Effector memory CD4-positive, alpha-beta T cell (primary cell): ENCODE measurements at regions not wholly inside any gene's neighbourhood (a gene's known extent, or its start where the extent isn't known, plus 50 kb on each side); places are given as distances from the start of the nearest gene placed in this dataset.
"Not testable (repeated sequence)": the region's sequence is repeated elsewhere in the genome, so short reads cannot be mapped to it uniquely, and the experiment has no call there.

Experiments
- DNase-seq, 3 donors: peaks; one replicate each; pipeline ENCODE4 v3.0.0-alpha.2; 2020
- H3K27ac ChIP-seq: 2 replicates; pipeline ENCODE4 v1.7.0; 2013; ENCODE audit warnings: mild to moderate bottlenecking, low read length, moderate library complexity; ENCODE audit not compliant: insufficient read depth, poor library complexity, severe bottlenecking
- H3K27me3 ChIP-seq: replicated peaks from 2 replicates; pipeline ENCODE4 v1.7.0; 2013; ENCODE audit warnings: mild to moderate bottlenecking, low read length; ENCODE audit not compliant: insufficient read depth, control insufficient read depth, poor library complexity, severe bottlenecking
- H3K36me3 ChIP-seq: 2 replicates; pipeline ENCODE4 v1.7.0; 2013; ENCODE audit warnings: mild to moderate bottlenecking, low read length, moderate library complexity; ENCODE audit not compliant: control insufficient read depth, insufficient read depth
- H3K4me1 ChIP-seq: 2 replicates; pipeline ENCODE4 v1.7.0; 2013; ENCODE audit warnings: low read length, mild to moderate bottlenecking; ENCODE audit not compliant: control insufficient read depth, insufficient read depth, poor library complexity, severe bottlenecking
- H3K4me3 ChIP-seq: 2 replicates; pipeline ENCODE4 v1.7.0; 2013; ENCODE audit warnings: low read length, low read depth, mild to moderate bottlenecking; ENCODE audit not compliant: insufficient read depth, poor library complexity, severe bottlenecking
- H3K9me3 ChIP-seq: 2 replicates; pipeline ENCODE4 v1.7.0; 2013; ENCODE audit warnings: mild to moderate bottlenecking, low read length, moderate library complexity; ENCODE audit not compliant: control insufficient read depth

- no peaks in the 10 kb centered on the region for H3K4me1 ChIP-seq
- H3K36me3 ChIP-seq: no peaks in the 10 kb centered on the region
- no peaks in the 10 kb centered on the region for H3K9me3 ChIP-seq
- H3K27me3 ChIP-seq: no peaks in the 10 kb centered on the region
- H3K4me3 ChIP-seq: no peak overlapping the region
- DNase-seq: no peak
- H3K27ac ChIP-seq: no peak overlapping the region
Observed at GRCh38 chr18:59801576-59801975, 98.2 kb upstream of the PMAIP1 start.

GRCh38 chr18:59800897-59801296, 98.9 kb upstream of the PMAIP1 start:
- Histone ChIP-seq H3K4me1 (no peaks in the 10 kb centered on the region), H3K9me3 (no peaks in the 10 kb centered on the region)

GRCh38 chr18:59799383-59800015, 100.3 kb upstream of the PMAIP1 start:
- Histone ChIP-seq H3K27ac (no peak overlapping the region), H3K4me1 (no peaks in the 10 kb centered on the region), H3K4me3 (no peak overlapping the region), H3K9me3 (no peaks in the 10 kb centered on the region), H3K27me3 (no peaks in the 10 kb centered on the region), H3K36me3 (no peaks in the 10 kb centered on the region)
- no peak for DNase-seq

More at GRCh38 chr18:59800897-59801296, 98.9 kb upstream of the PMAIP1 start:
- no peak for DNase-seq
- H3K4me3 ChIP-seq: no peak overlapping the region
- H3K36me3 ChIP-seq: no peaks in the 10 kb centered on the region
- no peaks in the 10 kb centered on the region for H3K27me3 ChIP-seq
- H3K27ac ChIP-seq: no peak overlapping the region

- Histone ChIP-seq H3K9me3 (no peaks in the 10 kb centered on the region), H3K4me3 (no peak overlapping the region)
- no peak for DNase-seq
Observed at GRCh38 chr18:59795882-59796281, 98.7 kb upstream of the CCBE1 start.

GRCh38 chr18:59792353-59792752, 95.1 kb upstream of the CCBE1 start:
- no peak for DNase-seq
- no peaks in the 10 kb centered on the region for H3K36me3 ChIP-seq
- no peaks in the 10 kb centered on the region for H3K4me1 ChIP-seq
- no peak overlapping the region for H3K4me3 ChIP-seq
- H3K9me3 ChIP-seq: no peaks in the 10 kb centered on the region
- H3K27me3 ChIP-seq: no peaks in the 10 kb centered on the region
- H3K27ac ChIP-seq: no peak overlapping the region

More at GRCh38 chr18:59795882-59796281, 98.7 kb upstream of the CCBE1 start:
- no peaks in the 10 kb centered on the region for H3K4me1 ChIP-seq
- H3K27me3 ChIP-seq: no peaks in the 10 kb centered on the region
- H3K36me3 ChIP-seq: no peaks in the 10 kb centered on the region
- no peak overlapping the region for H3K27ac ChIP-seq

GRCh38 chr18:59790346-59790936, 93.2 kb upstream of the CCBE1 start:
- not testable (repeated sequence) for H3K27me3 ChIP-seq, H3K36me3 ChIP-seq, H3K27ac ChIP-seq, H3K9me3 ChIP-seq, DNase-seq, H3K4me1 ChIP-seq, H3K4me3 ChIP-seq

GRCh38 chr18:59788791-59789106, 91.5 kb upstream of the CCBE1 start:
- Histone ChIP-seq H3K27ac (no peak overlapping the region), H3K27me3 (no peaks in the 10 kb centered on the region), H3K4me3 (no peak overlapping the region), H3K9me3 (no peaks in the 10 kb centered on the region), H3K36me3 (no peaks in the 10 kb centered on the region), H3K4me1 (no peaks in the 10 kb centered on the region)
- no peak for DNase-seq

GRCh38 chr18:59787998-59788790, 91.0 kb upstream of the CCBE1 start:
- no peak for DNase-seq
- no peak overlapping the region for H3K27ac ChIP-seq
- no peaks in the 10 kb centered on the region for H3K9me3 ChIP-seq
- H3K27me3 ChIP-seq: no peaks in the 10 kb centered on the region
- H3K4me3 ChIP-seq: no peak overlapping the region
- no peaks in the 10 kb centered on the region for H3K36me3 ChIP-seq
- H3K4me1 ChIP-seq: no peaks in the 10 kb centered on the region

- Histone ChIP-seq H3K9me3 (no peaks in the 10 kb centered on the region), H3K36me3 (no peaks in the 10 kb centered on the region), H3K4me3 (no peak overlapping the region), H3K27ac (no peak overlapping the region), H3K4me1 (no peaks in the 10 kb centered on the region), H3K27me3 (no peaks in the 10 kb centered on the region)
- no peak for DNase-seq
Observed at GRCh38 chr18:59784694-59785093, 87.5 kb upstream of the CCBE1 start.

GRCh38 chr18:59783138-59783537, 85.9 kb upstream of the CCBE1 start:
- DNase-seq: no peak
- no peaks in the 10 kb centered on the region for H3K9me3 ChIP-seq
- no peak overlapping the region for H3K4me3 ChIP-seq
- no peak overlapping the region for H3K27ac ChIP-seq
- H3K4me1 ChIP-seq: no peaks in the 10 kb centered on the region
- H3K36me3 ChIP-seq: no peaks in the 10 kb centered on the region
- H3K27me3 ChIP-seq: no peaks in the 10 kb centered on the region
